GM19238 (cell line): ENCODE measurements at regions not wholly inside any gene's neighbourhood (a gene's known extent, or its start where the extent isn't known, plus 50 kb on each side); places are given as distances from the start of the nearest gene placed in this dataset.
"Not testable (repeated sequence)": the region's sequence is repeated elsewhere in the genome, so short reads cannot be mapped to it uniquely, and the experiment has no call there.

ENCODE experiments used
- DNase-seq: peaks from one replicate; pipeline ENCODE4 v3.0.0; 2011; ENCODE audit warnings: low spot score; ENCODE audit not compliant: insufficient read length

DNA sequence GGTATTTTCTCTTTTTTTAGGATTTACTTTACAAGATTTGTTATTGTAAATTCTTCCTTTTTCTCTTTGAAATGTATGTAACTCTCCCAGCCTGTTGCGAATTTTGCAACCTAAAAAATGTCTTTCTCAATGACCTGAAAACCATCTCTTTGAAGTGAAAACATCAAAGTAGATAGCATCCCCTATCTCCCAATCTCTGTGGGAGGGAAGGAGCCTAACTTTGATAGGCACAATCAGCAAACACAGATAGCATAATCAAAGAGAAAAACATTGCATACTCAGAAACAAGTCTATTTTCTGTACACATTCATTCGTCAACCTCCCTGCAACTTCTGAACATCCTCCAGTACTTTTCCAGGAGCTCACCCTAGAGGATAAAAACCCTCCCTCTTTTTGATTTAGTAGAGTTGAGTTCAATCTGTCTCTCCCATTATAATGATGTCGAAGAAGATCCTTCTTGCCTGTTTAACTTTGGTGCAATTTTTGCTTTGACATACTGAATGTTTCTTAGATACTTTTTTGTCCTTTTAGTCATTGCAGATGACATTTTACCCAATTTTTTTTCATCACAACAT lies 849.2 kb upstream of the LRFN5 start:
- DNase-seq = no peak

DNA sequence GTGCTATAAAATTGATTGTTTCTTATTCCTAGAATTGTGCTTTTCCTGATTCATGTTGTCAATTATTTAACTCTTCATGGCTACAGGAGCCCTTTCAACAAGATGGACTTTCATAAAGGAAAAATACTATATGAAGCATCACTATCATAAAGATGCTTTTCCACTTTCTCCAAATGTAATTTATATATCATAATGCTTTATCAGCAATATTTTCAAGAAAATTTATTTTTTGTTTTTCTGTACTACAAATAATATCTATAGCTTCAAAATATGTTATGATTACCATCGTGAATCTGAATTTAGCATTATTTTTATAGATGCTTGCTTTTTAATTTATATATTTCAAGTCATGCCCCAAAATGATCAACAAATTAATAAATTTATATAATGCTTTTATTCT lies 873.5 kb upstream of the LRFN5 start:
- no peak for DNase-seq

DNA sequence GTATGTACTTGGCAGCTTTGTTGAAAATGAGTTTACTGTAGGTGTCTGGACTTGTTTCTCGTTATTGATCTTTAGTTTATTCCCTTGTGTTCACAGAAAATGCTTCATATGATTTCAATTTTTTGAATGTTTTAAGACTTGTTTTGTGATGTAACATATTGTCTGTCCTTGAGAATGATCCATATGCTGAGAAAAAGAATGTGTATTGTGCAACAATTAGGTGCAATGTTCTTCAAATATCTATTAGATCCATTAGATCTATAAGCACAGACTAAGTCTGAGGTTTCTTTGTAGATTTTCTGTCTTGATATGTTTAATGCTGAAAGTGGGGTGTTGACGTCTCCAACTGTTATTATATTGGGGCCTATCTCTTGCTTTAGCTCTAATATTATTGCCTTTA lies 879.6 kb upstream of the LRFN5 start:
- DNase-seq = no peak

DNA sequence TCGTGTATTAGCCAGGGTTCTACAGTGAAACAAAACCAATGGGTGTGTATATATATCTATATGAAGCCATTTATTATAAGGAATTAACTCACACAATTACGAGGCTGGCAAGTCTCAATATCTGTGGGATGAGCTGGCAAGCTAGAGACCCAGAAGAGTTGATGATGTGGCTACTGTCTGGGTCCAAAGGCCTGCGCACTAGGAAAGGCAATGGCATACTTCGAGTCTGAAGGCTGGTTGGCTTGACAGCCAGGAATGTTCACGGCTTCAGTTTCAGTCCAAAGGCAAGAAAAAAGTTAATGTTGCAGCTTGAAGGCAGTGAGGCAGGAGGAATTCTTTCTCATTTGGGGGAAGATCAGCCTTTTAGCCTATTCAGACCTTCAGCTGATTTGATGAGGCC lies 893.3 kb upstream of the LRFN5 start:
- DNase-seq = no peak

DNA sequence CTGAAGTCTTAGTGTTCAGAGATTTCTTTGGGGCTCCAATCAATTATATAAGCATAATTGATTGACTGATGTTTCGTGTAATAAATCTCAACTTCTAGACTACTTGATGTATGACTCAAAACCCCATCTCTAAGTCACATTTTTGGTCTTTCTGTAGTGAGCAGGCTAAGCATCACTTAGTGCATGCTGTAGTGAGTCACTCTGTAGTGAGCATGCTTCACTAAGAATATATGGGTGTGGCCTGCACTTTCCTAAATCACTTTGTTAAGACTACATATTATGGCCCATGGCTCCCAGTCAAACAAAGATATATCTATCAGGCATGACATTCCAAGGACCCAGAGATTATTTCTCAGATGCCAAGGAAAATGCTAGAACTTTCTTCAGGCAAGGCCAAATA lies 909.4 kb upstream of the LRFN5 start:
- DNase-seq = no peak

DNA sequence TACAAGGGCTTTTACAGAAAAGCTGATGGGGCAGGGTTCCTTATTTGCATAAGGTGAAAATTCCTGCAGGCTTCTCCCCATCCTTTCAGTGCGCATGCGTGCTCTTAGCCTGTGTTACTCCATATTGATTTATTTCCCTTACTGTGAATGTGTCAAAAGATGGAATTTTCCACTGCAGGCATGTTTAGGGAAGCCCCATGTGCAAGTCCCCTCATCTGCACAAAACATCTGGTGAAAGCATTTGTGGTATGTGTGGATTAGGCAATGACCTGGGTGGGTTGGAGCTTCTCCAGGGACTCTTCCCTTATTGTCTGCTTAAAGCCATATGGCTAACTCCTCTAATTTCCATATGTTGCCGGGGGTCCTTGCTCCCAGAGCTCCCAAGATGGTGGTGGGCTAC lies 912.7 kb upstream of the LRFN5 start:
- no peak for DNase-seq

DNA sequence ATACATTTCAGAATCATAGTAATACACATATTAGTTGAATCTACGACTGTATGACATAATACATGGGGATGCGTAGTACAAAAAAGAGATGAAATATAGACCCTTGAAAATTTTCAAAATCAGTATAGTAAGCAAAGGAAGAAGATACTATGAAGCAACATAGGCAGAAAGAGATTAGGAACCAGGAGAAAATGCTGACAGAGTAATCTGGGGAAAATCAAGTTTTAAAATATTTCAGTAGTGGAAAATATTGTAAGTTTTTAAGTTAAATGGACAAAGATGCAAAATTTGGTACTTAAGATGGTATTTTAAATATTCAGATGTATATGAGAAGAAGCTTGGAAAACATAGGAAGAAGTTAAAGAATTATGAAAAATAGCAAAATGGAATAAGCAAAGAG lies 915.6 kb upstream of the LRFN5 start:
- no peak for DNase-seq

DNA sequence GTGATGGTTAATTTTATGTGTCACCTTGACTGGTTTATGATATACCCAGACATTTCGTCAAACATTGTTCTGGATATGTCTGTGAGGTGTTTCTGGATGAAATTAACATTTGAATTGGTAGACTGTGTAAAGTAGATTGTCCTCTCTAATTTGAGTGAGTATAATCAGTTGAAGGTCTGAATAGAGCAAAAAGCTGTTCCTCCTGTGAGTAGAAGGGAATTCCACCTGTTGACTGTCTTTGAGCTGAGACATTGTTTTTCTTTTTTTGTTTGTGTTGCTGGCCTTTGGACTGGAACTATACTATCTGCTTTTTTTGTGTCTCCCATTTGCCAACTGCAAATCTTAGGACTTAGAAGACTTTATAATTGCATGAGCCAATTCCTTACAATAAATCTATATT lies 920.9 kb upstream of the LRFN5 start:
- no peak for DNase-seq

DNA sequence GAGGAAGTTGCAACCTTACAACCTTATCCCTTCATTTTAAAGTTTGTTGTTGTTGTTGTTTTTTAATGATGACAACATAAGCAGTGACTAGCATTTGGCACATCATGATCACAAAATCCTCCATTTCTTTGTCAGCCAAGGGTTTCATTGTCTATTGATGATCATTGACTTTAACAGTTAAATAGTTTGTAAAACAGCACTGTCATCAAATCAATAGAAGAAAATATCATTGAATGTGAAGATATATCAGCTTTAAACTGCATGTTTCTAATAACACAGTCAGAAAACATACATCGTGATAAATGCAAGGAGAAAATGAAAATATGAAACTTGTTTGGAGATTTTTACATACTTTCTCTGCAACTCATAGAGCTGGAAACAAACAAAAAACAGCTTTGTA lies 922.3 kb upstream of the LRFN5 start:
- DNase-seq = no peak

DNA sequence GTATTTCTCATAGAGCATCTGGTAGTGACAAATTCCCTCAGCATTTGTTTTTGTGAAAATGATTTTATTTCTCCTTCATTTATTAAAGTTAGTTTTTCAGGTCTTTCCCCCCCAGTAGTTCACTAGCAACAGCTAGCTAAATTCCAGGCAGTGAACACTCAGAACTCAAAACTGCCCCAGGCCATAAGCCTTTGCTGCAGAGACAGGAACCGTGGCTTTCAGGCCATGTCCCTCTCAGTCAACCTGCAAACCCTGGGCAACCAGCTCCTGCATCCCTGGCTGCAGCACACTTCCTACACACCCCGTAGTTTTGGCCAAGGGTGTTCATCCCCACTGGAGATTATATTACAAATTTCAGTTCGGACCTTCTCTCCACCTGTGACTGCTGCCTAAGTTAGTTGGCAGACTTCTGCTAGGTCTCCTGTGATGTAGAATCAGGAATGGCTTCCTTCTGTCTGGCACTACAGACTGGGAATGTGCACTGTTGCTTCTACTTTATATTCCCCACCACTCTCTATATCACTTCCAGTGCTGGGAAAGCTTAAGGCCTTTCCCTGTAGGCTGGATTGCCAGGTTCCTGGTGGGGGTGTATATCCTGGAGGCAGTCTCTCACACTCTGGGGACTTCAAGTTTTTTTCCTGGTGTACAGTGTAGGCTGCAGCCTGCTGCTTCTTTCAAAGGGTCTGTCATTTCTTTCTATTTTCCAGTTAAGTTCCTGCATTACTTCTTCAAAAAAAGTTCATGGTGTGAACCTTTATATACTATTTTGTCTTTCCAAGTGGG lies 924.4 kb upstream of the LRFN5 start:
- DNase-seq = no peak

DNA sequence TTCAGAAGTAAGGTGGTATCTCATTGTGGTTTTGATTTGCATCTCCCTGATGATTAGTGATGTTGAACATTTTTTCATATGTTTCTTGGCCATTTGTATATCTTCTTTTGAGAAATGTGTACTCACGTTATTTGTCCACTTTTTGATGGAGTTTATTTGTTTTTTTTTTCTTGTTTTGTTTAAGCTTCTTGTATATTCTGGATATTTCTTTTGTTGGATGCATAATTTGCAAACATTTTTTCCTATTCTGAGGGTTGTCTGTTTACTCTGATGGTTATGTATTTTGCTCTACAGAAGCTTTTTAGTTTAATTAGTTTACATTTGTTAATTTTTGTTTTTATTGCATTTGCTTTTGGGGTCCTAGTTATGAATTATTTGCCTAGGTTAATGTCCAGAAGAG lies 927.4 kb upstream of the LRFN5 start:
- no peak for DNase-seq

DNA sequence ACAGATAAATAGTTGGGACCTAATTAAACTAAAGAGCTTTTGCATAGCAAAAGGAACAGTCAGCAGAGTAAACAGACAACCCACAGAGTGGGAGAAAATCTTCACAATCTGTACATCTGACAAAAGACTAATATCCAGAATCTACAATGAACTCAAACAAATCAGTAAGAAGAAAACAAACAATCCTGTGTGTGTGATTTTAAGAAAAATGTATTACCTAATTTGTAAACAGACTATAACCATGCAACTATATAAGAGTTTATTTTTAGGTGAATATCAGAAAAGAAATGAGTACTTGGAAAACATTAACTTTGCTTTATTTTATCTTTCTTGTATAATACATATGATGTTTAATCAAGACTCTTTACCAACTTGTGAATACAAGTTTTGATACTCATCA lies 929.5 kb upstream of the LRFN5 start:
- not testable (repeated sequence) for DNase-seq

DNA sequence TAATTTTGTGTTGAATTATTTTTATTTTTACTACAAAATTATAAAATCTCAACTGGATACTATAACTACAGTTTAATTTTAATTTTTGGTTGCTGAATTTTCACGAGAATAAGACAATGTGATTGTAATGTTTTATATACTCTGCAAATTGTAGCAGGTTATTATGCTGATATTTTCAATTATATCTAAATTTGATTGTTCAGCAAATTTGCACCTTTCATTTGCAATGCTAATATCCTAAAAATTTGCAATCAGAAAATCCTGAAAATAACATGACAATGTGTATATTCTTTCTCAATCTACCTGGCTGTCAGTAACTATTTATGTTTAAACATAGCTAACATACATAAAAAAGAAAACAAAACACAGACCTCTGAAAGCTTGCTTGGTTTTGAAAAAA lies 932.2 kb upstream of the LRFN5 start:
- no peak for DNase-seq

DNA sequence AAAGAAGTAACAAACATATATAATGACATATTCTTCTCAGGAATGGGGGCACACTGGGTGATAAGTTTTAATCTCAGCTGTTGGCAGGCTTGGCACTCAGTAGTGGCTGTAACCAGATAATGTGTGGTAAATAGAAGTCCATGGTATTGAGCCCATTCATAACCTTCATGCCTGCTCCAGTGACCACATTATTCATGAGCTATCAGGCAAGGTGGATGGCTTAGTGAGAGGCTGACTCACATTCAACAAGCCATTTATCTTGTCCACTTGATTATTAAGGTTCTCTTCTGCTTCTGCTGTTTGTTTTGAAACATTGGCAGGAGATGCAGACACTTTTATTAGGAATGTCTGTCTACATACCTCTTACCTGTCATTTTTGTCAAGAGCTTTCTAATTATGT lies 950.4 kb upstream of the LRFN5 start:
- no peak for DNase-seq

DNA sequence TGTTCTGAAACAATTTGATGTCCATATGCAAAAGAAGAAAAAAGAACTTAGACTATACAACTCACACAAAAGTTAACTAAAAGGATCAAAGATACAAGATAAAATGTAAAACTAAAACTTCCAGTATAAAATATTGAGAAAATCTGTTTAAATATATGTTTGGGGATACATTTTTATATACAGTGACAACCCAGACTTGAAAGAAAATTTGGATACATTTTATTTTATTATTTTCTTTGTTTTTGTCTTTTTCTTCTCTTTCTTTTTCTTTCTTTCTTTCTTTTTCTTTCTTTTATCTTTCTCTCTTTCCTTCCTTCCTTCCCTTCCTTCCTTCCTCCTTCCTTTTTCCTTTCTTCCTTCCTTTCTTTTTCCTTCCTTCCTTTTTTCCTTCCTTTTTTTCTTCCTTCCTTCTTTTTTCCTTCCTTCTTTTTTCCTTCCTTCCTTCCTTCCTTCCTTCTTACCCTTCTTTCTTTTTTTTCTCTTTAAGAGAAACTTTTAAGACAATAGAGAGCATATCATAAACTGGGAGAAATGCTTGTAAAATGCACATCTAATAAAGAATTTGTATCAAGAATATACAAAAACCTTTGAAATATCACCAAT lies 954.5 kb upstream of the LRFN5 start:
- DNase-seq = no peak

DNA sequence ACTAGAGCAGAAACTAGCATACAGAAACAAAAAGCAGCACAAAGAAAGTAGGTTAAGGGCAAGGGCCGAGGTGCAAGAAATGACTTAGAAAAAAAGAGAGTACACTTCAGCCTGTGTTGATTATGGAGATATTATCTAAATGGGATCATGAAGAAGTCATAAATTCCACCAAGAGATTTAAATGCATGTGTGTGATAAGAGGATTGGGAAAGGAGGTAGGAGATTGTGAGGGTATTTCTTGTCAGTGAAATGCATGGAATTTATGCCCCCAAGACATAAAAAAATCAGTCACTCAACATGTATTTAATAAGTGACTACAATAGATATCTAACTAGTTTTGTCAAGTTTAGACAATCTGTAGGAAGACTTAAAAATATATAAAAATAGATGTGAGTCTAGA lies 976.2 kb upstream of the LRFN5 start:
- DNase-seq = no peak

DNA sequence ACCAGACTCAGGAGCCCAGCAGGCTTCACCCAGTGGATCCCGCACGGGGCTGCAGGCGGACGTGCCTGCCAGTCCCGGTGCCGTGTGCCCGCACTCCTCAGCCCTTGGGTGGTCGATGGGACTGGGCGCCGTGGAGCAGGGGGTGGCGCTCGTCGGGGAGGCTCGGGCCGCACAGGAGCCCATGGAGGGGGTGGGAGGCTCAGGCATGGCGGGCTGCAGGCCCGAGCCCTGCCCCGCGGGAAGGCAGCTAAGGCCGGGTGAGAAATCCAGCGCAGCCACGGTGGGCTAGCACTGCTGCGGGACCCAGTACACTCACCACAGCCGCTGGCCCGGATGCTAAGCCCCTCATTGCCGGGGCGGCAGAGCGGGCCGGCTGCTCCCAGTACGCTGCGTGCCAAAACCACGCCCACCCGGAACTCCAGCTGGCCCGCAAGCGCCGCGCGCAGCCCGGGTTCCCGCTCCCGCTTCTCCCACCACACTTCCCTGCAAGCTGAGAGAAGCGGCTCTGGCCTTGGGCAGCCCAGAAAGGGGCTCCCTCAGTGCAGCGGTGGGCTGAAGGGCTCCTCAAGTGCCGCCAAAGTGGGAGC lies 977.0 kb upstream of the LRFN5 start:
- not testable (repeated sequence) for DNase-seq

DNA sequence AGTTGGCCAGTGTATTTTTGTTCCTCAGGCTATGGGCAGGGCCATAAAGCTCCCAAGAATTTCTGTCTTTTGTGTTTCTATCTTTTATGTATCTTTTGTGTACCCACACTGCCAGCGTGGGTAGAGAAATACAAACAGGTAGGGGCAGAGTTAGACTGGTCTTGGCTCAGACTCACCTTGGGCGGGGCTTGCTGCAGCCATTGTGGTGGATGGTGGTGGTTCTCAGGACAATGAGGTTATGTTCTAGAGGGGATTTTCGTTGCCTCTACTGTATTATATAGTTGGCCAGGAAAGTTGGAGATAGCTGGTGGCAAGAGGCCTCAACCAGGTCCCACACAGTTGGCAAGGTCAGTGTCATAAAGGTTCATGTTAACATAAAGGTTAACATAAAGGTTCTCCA lies 977.5 kb upstream of the LRFN5 start:
- no peak for DNase-seq

DNA sequence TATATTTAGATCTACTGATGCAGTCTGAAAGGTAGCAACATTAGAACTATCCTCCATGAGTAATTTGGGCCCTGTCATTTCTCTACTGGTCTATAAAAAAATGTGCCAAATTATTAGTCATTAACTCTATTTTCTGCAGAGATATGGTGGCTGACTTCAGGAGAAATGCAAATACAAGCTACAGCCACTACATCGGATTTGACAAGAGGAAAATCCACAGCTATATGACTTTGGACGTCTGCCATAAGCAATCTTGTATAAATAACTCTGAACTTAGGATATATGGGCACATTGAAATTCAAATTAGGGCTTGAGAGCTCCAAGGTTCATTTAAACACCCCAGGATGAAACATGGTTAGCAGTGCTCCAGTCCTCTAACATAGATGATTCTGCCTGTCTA lies 983.0 kb upstream of the LRFN5 start:
- DNase-seq = no peak

DNA sequence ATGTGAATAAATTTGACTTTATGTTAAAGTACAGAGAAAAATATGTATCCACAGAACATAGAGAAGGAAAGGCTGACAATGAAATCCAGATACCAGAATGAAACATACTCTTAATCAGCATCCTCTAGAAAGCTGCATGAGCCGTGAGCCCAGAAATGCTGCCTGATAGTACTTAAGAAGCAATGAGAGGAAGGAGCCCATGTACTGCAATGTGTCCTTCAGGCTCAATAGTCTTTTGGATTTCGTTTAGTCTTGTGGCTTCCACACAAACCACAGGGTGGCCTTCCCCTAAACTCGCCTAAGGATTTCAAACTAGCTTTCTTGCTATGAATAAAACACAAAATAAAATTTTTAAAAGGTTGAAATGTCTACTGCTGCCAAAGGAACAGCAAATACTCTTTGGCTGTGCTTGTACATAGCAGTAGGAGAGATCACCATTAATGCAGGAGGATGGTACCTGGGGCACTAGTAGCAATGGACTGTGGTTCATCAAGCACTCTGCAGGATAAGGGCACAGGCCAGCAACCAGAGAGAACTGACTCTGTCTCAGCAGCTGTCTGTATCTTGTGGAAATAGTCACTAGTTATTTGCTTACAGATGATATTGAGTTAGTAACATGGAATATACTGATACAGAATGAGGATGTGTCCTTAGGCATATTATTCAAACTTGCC lies 988.3 kb upstream of the LRFN5 start:
- DNase-seq = no peak

DNA sequence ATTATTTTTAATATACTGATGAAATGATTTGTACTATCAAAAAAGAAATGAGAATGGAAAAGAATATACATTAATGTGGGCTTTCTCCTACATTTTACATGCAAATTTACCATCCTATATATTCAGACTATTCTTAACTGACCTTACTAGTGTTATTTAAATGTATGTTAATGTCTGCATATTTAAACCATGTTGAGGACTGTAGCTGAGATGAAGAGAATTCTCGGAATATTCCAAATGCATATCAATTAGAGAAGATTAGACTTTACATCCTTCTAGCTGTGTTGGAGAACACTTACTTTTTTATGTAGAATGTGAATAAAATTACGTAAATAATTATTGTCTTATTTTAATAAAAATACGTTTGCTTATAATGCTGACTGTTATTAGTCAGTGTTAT lies 990.1 kb upstream of the LRFN5 start:
- no peak for DNase-seq

DNA sequence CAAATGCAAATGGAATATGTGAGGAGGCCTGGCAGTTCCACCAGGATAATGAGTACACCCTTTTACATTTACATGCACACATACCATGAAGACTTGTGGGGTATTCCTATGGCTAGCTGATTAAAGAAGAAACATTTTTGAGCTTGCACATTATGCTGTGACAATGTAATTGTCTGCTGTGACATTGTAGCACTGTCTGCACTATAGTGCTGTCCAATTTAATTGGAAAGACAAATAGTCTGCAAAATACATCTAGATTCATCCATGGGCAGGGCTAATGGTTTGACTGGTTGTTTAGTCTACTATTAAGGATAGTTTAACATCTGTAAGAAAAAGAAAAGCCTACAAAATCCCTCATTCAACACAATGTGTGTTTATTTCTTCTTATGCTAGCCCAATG lies 1005.6 kb upstream of the LRFN5 start:
- DNase-seq = no peak
